A549 (cell line): ENCODE measurements at regions not wholly inside any gene's neighbourhood (a gene's known extent, or its start where the extent isn't known, plus 50 kb on each side); places are given as distances from the start of the nearest gene placed in this dataset.

Experiments used
- ATAC-seq, 2 experiments: fragments of 200-7000 bp in 1 of 2; fragments of >200 bp in 1 of 2; cut with Nextera tagmentation in 1 of 2; cut with Tn5 transposase in 1 of 2; 3 replicates each; pipeline versions ENCODE4 v1.8.0 to v1.9.1; 2018 to 2020; ENCODE audit warnings: mild to moderate bottlenecking in 1 of 2, moderate library complexity in 1 of 2
- CTCF ChIA-PET: fragments of 300-600 bp; sonication (Branson Sonifier 250); formaldehyde crosslinking; extraction: SDS; loops from one replicate; lab custom pipeline; 2021; ENCODE audit warnings: antibody characterized with exemption, inconsistent platforms; lab: Yijun Ruan, JAX
- POLR2A ChIA-PET: fragments of 350-600 bp; formaldehyde crosslinking; extraction: SDS; loops from one replicate; lab custom pipeline; 2021; ENCODE audit warnings: antibody characterized with exemption, inconsistent platforms; lab: Yijun Ruan, JAX
- DNase-seq, 2 experiments: peaks; one replicate each; pipeline versions ENCODE4 v3.0.0 to v3.0.0-alpha.2; 2011 to 2016; ENCODE audit warnings: low read depth in 1 of 2, low spot score in 1 of 2
- FAIRE-seq: peaks from 2 replicates; lab custom pipeline; 2011; peaks lifted over from hg19 to GRCh38; lab: Jason Lieb, UNC
- H3K27ac ChIP-seq, 2 experiments: fragments of >200 bp; sonication (Bioruptor Twin); formaldehyde crosslinking; 3 replicates each; pipeline ENCODE4 v1.5.1; 2016 to 2017
- H3K4me1 ChIP-seq: fragments of >200 bp; sonication (Bioruptor Twin); formaldehyde crosslinking; 3 replicates; pipeline ENCODE4 v1.6.1; 2016
- H3K4me2 ChIP-seq: fragments of >200 bp; sonication (Bioruptor Twin); formaldehyde crosslinking; 3 replicates; pipeline ENCODE4 v1.6.1; 2016
- H3K4me3 ChIP-seq: fragments of >200 bp; sonication (Bioruptor Twin); formaldehyde crosslinking; 3 replicates; pipeline ENCODE4 v1.5.1; 2016
- H3K9me3 ChIP-seq: fragments of >200 bp; sonication (Bioruptor Twin); formaldehyde crosslinking; 3 replicates; pipeline ENCODE4 v1.6.1; 2016
- CHD2 ChIP-seq: fragments of 150-350 bp; IDR thresholded peaks from 2 replicates; pipeline ENCODE4 v1.6.1; 2014; ENCODE audit warnings: low read length; ENCODE audit not compliant: partially characterized antibody
- CHD4 ChIP-seq: fragments of 200-600 bp; sonication (generic); IDR thresholded peaks from 2 replicates; pipeline ENCODE4 v1.6.1; 2016; ENCODE audit warnings: antibody characterized with exemption, mild to moderate bottlenecking, borderline replicate concordance
- CTCF ChIP-seq: fragments of >200 bp; sonication (Bioruptor Twin); formaldehyde crosslinking; IDR thresholded peaks from 3 replicates; pipeline ENCODE4 v1.5.1; 2016
- E2F6 ChIP-seq: IDR thresholded peaks from 2 replicates; pipeline ENCODE4 v1.6.1; 2012; ENCODE audit warnings: low read depth, borderline replicate concordance
- EP300 ChIP-seq, 2 experiments: fragments of >200 bp; sonication (Bioruptor Twin); formaldehyde crosslinking; IDR thresholded peaks; 2 replicates in 1 of 2; 3 replicates in 1 of 2; pipeline ENCODE4 v1.6.1; 2016 to 2017
- ESRRA ChIP-seq: fragments of 150-350 bp; IDR thresholded peaks from 2 replicates; pipeline ENCODE4 v1.6.1; 2014; ENCODE audit warnings: mild to moderate bottlenecking, low read length, borderline replicate concordance
- FOSL2 ChIP-seq, 2 experiments: fragments of 450-650 bp in 1 of 2; fragments of >200 bp in 1 of 2; sonication (Bioruptor Twin) in 1 of 2; formaldehyde crosslinking; IDR thresholded peaks; 2 replicates each; pipeline versions ENCODE4 v1.5.0 to v1.6.1; 2016 to 2020; ENCODE audit warnings: mild to moderate bottlenecking in 1 of 2, moderate library complexity in 1 of 2
- FOXS1 ChIP-seq: fragments of 250-450 bp; sonication (Bioruptor Pico); IDR thresholded peaks from 2 replicates; pipeline ENCODE4 v1.5.0; 2020; ENCODE audit warnings: mild to moderate bottlenecking, moderate library complexity
- GATA3 ChIP-seq: IDR thresholded peaks from 2 replicates; pipeline ENCODE4 v1.6.1; 2012; ENCODE audit warnings: borderline replicate concordance
- HES2 ChIP-seq: fragments of >200 bp; sonication (Bioruptor Twin); formaldehyde crosslinking; IDR thresholded peaks from 2 replicates; pipeline ENCODE4 v1.6.1; 2016
- HOXB13 ChIP-seq: fragments of 250-450 bp; sonication (Bioruptor Pico); IDR thresholded peaks from 2 replicates; pipeline ENCODE4 v1.5.0; 2020; ENCODE audit warnings: low read depth, mild to moderate bottlenecking, moderate library complexity
- JUN ChIP-seq, 2 experiments: fragments of >200 bp; sonication (Bioruptor Twin); formaldehyde crosslinking; IDR thresholded peaks; 2 replicates in 1 of 2; 3 replicates in 1 of 2; pipeline ENCODE4 v1.6.1; 2016 to 2017
- MAFK ChIP-seq: fragments of 450-650 bp; IDR thresholded peaks from 2 replicates; pipeline ENCODE4 v1.6.1; 2014; ENCODE audit not compliant: partially characterized antibody
- MAX ChIP-seq: IDR thresholded peaks from 2 replicates; pipeline ENCODE4 v1.6.1; 2012
- MAZ ChIP-seq: fragments of 150-350 bp; IDR thresholded peaks from 2 replicates; pipeline ENCODE4 v1.6.1; 2014; ENCODE audit warnings: antibody characterized with exemption, low read depth, low read length, borderline replicate concordance
- POLR2A ChIP-seq: IDR thresholded peaks from 2 replicates; pipeline ENCODE4 v1.6.1; 2012; ENCODE audit warnings: mild to moderate bottlenecking, low read length
- POLR2AphosphoS2 ChIP-seq: conservative IDR thresholded peaks from 2 replicates; pipeline ENCODE4 v1.6.1; 2012; ENCODE audit warnings: low read length, improper control_type of control experiment, inconsistent platforms
- RFX5 ChIP-seq: fragments of 450-650 bp; IDR thresholded peaks from 2 replicates; pipeline ENCODE4 v1.7.1; 2014; ENCODE audit warnings: antibody characterized with exemption, mild to moderate bottlenecking, moderate library complexity
- RNF2 ChIP-seq: fragments of 200-600 bp; sonication (generic); IDR thresholded peaks from 2 replicates; pipeline ENCODE4 v1.6.1; 2016; ENCODE audit warnings: low read depth, mild to moderate bottlenecking, antibody characterized with exemption, moderate library complexity, borderline replicate concordance
- SMC3 ChIP-seq: fragments of >200 bp; sonication (Bioruptor Twin); formaldehyde crosslinking; IDR thresholded peaks from 3 replicates; pipeline ENCODE4 v1.6.1; 2018; ENCODE audit warnings: inconsistent platforms
- ZC3H11A ChIP-seq: fragments of 450-650 bp; IDR thresholded peaks from 2 replicates; pipeline ENCODE4 v1.6.1; 2014; ENCODE audit warnings: antibody characterized with exemption, mild to moderate bottlenecking
- ZSCAN20 ChIP-seq: fragments of 250-450 bp; sonication (Bioruptor Pico); IDR thresholded peaks from 2 replicates; pipeline ENCODE4 v1.8.0; 2022; ENCODE audit warnings: mild to moderate bottlenecking, moderate library complexity
- WGBS: methylation state at CpG from one replicate; pipeline ENCODE4 v1.1.6; 2017; ENCODE audit errors: missing lambda C conversion rate; 5-methylcytosine and 5-hydroxymethylcytosine counted together
- TF ChIP-seq, protein P1 (sequence below): fragments of >200 bp; sonication (Bioruptor Twin); formaldehyde crosslinking; IDR thresholded peaks from 3 replicates; pipeline ENCODE4 v1.6.1; 2016
- TF ChIP-seq, protein P2 (sequence below): fragments of 250-450 bp; sonication (Bioruptor Pico); IDR thresholded peaks from 2 replicates; pipeline ENCODE4 v1.5.0; 2020; ENCODE audit warnings: low read depth, mild to moderate bottlenecking, moderate library complexity
- TF ChIP-seq, protein P3 (sequence below): IDR thresholded peaks from 2 replicates; pipeline ENCODE4 v1.6.1; 2012

DNA sequence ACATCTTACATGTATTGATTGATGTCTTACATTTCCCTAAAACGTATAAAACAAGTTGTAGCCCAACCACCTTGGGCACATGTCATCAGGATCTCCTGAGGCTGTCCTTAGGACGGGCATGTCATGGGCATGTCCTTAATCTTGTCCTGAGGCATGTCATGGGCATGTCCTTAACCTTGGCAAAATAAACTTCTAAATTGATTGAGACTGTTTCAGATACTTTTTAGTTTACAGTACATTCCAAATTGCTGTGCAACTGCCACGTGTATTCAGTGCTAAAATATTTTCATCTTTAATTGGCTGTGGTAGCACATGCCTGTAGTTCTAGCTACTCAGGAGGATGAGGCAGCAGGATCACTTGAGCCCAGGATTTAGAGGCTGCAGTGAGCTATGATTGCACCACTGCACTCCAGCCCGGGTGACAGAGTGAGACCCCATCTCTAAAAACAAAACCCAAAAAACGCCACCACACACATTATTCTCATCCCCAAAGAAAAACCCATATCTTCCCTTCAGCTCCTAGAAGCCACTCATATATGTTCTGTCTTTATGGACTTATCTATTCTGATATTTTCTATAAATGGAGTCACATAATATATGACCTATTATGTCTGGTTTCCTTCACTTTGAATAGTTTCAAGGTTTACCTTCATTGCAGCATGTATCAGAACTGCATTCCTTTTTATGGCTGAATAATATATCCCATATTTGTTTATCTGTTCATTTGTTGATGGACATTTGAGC, 96.0 kb upstream of the BTG3 start:
- ATAC-seq = no peak
- DNase-seq = no peak
- POLR2A ChIA-PET = no interaction called here
- no peaks in the 10 kb centered on the region for H3K4me1 ChIP-seq
- no peak overlapping the region for H3K4me2 ChIP-seq
- no peak overlapping the region for H3K27ac ChIP-seq
- no peak for FAIRE-seq
- no peak overlapping the region for H3K4me3 ChIP-seq
- CTCF ChIA-PET = no interaction called here
- TF ChIP-seq, protein P1, sequence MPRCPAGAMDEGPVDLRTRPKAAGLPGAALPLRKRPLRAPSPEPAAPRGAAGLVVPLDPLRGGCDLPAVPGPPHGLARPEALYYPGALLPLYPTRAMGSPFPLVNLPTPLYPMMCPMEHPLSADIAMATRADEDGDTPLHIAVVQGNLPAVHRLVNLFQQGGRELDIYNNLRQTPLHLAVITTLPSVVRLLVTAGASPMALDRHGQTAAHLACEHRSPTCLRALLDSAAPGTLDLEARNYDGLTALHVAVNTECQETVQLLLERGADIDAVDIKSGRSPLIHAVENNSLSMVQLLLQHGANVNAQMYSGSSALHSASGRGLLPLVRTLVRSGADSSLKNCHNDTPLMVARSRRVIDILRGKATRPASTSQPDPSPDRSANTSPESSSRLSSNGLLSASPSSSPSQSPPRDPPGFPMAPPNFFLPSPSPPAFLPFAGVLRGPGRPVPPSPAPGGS = no peak
- TF ChIP-seq HES2 = no peak
- TF ChIP-seq ESRRA = no peak
- TF ChIP-seq CHD2 = no peak
- TF ChIP-seq ZC3H11A = no peak
- TF ChIP-seq POLR2A = no peak
- TF ChIP-seq, protein P2, sequence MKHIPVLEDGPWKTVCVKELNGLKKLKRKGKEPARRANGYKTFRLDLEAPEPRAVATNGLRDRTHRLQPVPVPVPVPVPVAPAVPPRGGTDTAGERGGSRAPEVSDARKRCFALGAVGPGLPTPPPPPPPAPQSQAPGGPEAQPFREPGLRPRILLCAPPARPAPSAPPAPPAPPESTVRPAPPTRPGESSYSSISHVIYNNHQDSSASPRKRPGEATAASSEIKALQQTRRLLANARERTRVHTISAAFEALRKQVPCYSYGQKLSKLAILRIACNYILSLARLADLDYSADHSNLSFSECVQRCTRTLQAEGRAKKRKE = no peak
- no peak for TF ChIP-seq FOXS1 (CRISPR knock-in tag)
- no peaks in the 10 kb centered on the region for H3K9me3 ChIP-seq
- WGBS = 13% methylated on average over 5 of the region's 5 CpGs

DNA sequence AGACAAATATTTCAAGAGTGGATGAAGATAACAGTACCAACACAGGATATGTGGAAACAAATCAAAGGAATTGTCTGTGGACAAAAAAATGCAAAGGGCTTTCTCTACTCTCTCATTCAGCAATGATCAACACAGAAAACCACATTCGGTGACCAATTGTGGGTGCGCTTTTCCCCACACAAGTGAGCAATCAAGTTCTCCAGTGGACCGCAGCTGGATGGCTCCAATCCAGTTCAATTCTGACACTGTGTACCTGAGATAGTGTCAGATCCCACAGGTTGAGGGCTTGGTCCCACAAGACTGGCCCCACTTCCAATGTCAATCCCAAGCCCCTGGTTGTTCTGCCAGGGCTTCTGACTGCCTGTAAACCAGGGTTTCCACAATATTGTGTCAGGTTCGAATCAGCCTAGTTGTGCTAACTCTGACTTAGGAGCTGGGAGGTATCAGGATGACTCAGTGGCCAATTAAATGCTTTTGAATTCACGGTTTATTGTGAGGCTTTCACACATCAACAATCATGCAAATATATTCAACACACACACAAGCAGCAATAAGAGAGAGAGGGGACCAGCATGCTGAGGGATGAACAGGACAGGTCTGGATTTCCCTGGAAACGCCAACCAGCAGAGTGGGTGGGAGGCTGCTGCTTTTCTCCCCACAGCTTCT, 87.0 kb upstream of the BTG3 start:
- ATAC-seq = no peak
- TF ChIP-seq FOXS1 (CRISPR knock-in tag) (no peak), JUN (IDR thresholded peaks at IDR 0.05) (no peak), FOSL2 (IDR thresholded peaks at IDR 0.05) (no peak), FOSL2 (CRISPR knock-in tag; IDR thresholded peaks at IDR 0.05) (no peak), SMC3 (no peak), CTCF (no peak), MAFK (no peak), GATA3 (no peak), EP300 (IDR thresholded peaks at IDR 0.05) (no peak), MAZ (no peak), POLR2AphosphoS2 (no peak), RNF2 (no peak), E2F6 (no peak), HES2 (no peak), ZSCAN20 (CRISPR knock-in tag) (no peak), CHD4 (no peak), HOXB13 (CRISPR knock-in tag) (no peak), RFX5 (no peak), MAX (no peak)
- TF ChIP-seq, protein P3, sequence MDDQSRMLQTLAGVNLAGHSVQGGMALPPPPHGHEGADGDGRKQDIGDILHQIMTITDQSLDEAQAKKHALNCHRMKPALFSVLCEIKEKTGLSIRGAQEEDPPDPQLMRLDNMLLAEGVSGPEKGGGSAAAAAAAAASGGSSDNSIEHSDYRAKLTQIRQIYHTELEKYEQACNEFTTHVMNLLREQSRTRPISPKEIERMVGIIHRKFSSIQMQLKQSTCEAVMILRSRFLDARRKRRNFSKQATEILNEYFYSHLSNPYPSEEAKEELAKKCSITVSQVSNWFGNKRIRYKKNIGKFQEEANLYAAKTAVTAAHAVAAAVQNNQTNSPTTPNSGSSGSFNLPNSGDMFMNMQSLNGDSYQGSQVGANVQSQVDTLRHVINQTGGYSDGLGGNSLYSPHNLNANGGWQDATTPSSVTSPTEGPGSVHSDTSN = no peak
- ChIA-PET POLR2A (no interaction called here), CTCF (no interaction called here)
- Histone ChIP-seq H3K9me3 (no peaks in the 10 kb centered on the region), H3K27ac (no peak overlapping the region), H3K4me1 (no peaks in the 10 kb centered on the region), H3K4me3 (no peak overlapping the region), H3K4me2 (no peak overlapping the region)
- WGBS = 44% methylated on average over 6 of the region's 6 CpGs
- DNase-seq = no peak
- FAIRE-seq = no peak
